H9 (cell line): ENCODE measurements at regions not wholly inside any gene's neighbourhood (a gene's known extent, or its start where the extent isn't known, plus 50 kb on each side); places are given as distances from the start of the nearest gene placed in this dataset.

Source experiments
- DNase-seq: peaks from one replicate; pipeline ENCODE4 v3.0.0-alpha.2; 2017
- H2AFZ ChIP-seq: one replicate; pipeline ENCODE4 v1.6.1; 2013; ENCODE audit warnings: mild to moderate bottlenecking, low read length, control low read depth, moderate library complexity
- H2AK5ac ChIP-seq: 2 replicates; pipeline ENCODE4 v1.6.1; 2013; ENCODE audit warnings: low read length, control low read depth, mixed read lengths; ENCODE audit not compliant: insufficient read length
- H2BK120ac ChIP-seq: one replicate; pipeline ENCODE4 v1.6.1; 2013; ENCODE audit warnings: low read depth, mild to moderate bottlenecking, low read length, control low read depth, inconsistent platforms; ENCODE audit not compliant: poor library complexity, severe bottlenecking
- H2BK12ac ChIP-seq: 2 replicates; pipeline ENCODE4 v1.6.1; 2013; ENCODE audit warnings: low read length, control low read depth, mixed read lengths, low read depth; ENCODE audit not compliant: insufficient read length
- H2BK15ac ChIP-seq: 2 replicates; pipeline ENCODE4 v1.6.1; 2013; ENCODE audit warnings: low read depth, low read length, control low read depth
- H2BK20ac ChIP-seq: one replicate; pipeline ENCODE4 v1.6.1; 2013; ENCODE audit warnings: low read depth, mild to moderate bottlenecking, low read length, control low read depth, inconsistent platforms; ENCODE audit not compliant: poor library complexity, severe bottlenecking
- H2BK5ac ChIP-seq: 2 replicates; pipeline ENCODE4 v1.6.1; 2013; ENCODE audit warnings: low read length, control low read depth, mixed read lengths; ENCODE audit not compliant: insufficient read length
- H3K14ac ChIP-seq: 2 replicates; pipeline ENCODE4 v1.6.1; 2013; ENCODE audit warnings: low read length, control low read depth; ENCODE audit not compliant: insufficient read depth
- H3K18ac ChIP-seq: 2 replicates; pipeline ENCODE4 v1.6.1; 2013; ENCODE audit warnings: low read depth, mild to moderate bottlenecking, mixed read lengths, low read length, control low read depth; ENCODE audit not compliant: insufficient read length
- H3K23ac ChIP-seq: 2 replicates; pipeline ENCODE4 v1.6.1; 2013; ENCODE audit warnings: low read length, control low read depth, mixed read lengths, low read depth; ENCODE audit not compliant: insufficient read length
- H3K23me2 ChIP-seq: 2 replicates; pipeline ENCODE4 v1.6.1; 2013; ENCODE audit warnings: low read depth, mild to moderate bottlenecking, mixed read lengths, low read length, control low read depth; ENCODE audit not compliant: insufficient read length, poor library complexity, severe bottlenecking
- H3K27ac ChIP-seq: 2 replicates; pipeline ENCODE4 v1.5.1; 2013; ENCODE audit warnings: low read length, control low read depth, mixed read lengths, low read depth; ENCODE audit not compliant: insufficient read length
- H3K27me3 ChIP-seq: 2 replicates; pipeline ENCODE4 v1.6.1; 2013; ENCODE audit warnings: low read length, control low read depth, inconsistent platforms; ENCODE audit not compliant: insufficient read depth
- H3K4ac ChIP-seq: 2 replicates; pipeline ENCODE4 v1.6.1; 2013; ENCODE audit warnings: low read depth, mild to moderate bottlenecking, control low read depth, inconsistent platforms, low read length, moderate library complexity
- H3K4me1 ChIP-seq: 2 replicates; pipeline ENCODE4 v1.6.1; 2013; ENCODE audit warnings: low read length, control low read depth, inconsistent platforms; ENCODE audit not compliant: insufficient read depth
- H3K4me2 ChIP-seq: 2 replicates; pipeline ENCODE4 v1.6.1; 2013; ENCODE audit warnings: low read length, control low read depth, mixed read lengths; ENCODE audit not compliant: insufficient read length, insufficient read depth
- H3K56ac ChIP-seq: 2 replicates; pipeline ENCODE4 v1.6.1; 2013; ENCODE audit warnings: low read depth, mild to moderate bottlenecking, mixed read lengths, low read length, control low read depth; ENCODE audit not compliant: insufficient read length
- H3K79me1 ChIP-seq: 2 replicates; pipeline ENCODE4 v1.6.1; 2013; ENCODE audit warnings: low read depth, mild to moderate bottlenecking, moderate library complexity, low read length, control low read depth, inconsistent platforms; ENCODE audit not compliant: insufficient read depth, poor library complexity, severe bottlenecking
- H3K79me2 ChIP-seq: 2 replicates; pipeline ENCODE4 v1.6.1; 2013; ENCODE audit warnings: low read length, control low read depth, inconsistent platforms; ENCODE audit not compliant: insufficient read depth
- H3K9ac ChIP-seq: 2 replicates; pipeline ENCODE4 v1.6.1; 2013; ENCODE audit warnings: low read length, control low read depth, mixed read lengths; ENCODE audit not compliant: insufficient read length; ENCODE audit errors: extremely low read depth
- H3K9me3 ChIP-seq: one replicate; pipeline ENCODE4 v1.6.1; 2013; ENCODE audit warnings: low read depth, low read length, inconsistent platforms; ENCODE audit not compliant: control insufficient read depth
- H3T11ph ChIP-seq: one replicate; pipeline ENCODE4 v1.6.1; 2013; ENCODE audit warnings: mild to moderate bottlenecking, low read length, control low read depth, inconsistent platforms
- H4K20me1 ChIP-seq: one replicate; pipeline ENCODE4 v1.6.1; 2013; ENCODE audit not compliant: control insufficient read depth, insufficient read length, insufficient read depth
- H4K5ac ChIP-seq: 2 replicates; pipeline ENCODE4 v1.6.1; 2013; ENCODE audit warnings: low read depth, mild to moderate bottlenecking, mixed read lengths, low read length, control low read depth; ENCODE audit not compliant: insufficient read length
- H4K8ac ChIP-seq: replicated peaks from 2 replicates; pipeline ENCODE4 v1.6.1; 2013; ENCODE audit warnings: low read length, control low read depth, mixed read lengths, low read depth; ENCODE audit not compliant: insufficient read length
- H4K91ac ChIP-seq: 2 replicates; pipeline ENCODE4 v1.6.1; 2013; ENCODE audit warnings: low read depth, mild to moderate bottlenecking, moderate library complexity, mixed read lengths, low read length, control low read depth; ENCODE audit not compliant: insufficient read length
- H3K27ac Mint-ChIP-seq, 3 experiments: 2 replicates in 2 of 3; 3 replicates in 1 of 3; pipeline ENCODE4 v1.8.0; 2020 to 2021; ENCODE audit warnings: mixed read lengths in 3 of 3, mild to moderate bottlenecking in 1 of 3, moderate library complexity in 1 of 3
- H3K27me3 Mint-ChIP-seq: 2 replicates; pipeline ENCODE4 v1.8.0; 2021; ENCODE audit warnings: low read depth, mild to moderate bottlenecking, moderate library complexity, mixed read lengths
- H3K36me3 Mint-ChIP-seq, 3 experiments: 2 replicates in 2 of 3; 3 replicates in 1 of 3; pipeline ENCODE4 v1.8.0; 2020 to 2021; ENCODE audit warnings: low read depth in 3 of 3, mixed read lengths in 3 of 3; ENCODE audit not compliant: insufficient read depth in 1 of 3
- H3K4me1 Mint-ChIP-seq, 2 experiments: 2 replicates each; pipeline ENCODE4 v1.8.0; 2020; ENCODE audit warnings: mixed read lengths in 2 of 2
- H3K4me3 Mint-ChIP-seq, 2 experiments: 2 replicates in 1 of 2; 3 replicates in 1 of 2; pipeline ENCODE4 v1.8.0; 2020 to 2021; ENCODE audit warnings: mild to moderate bottlenecking in 2 of 2, mixed read lengths in 2 of 2, moderate library complexity in 1 of 2
- H3K9me3 Mint-ChIP-seq, 2 experiments: 2 replicates in 1 of 2; 3 replicates in 1 of 2; pipeline ENCODE4 v1.8.0; 2020; ENCODE audit warnings: mild to moderate bottlenecking in 2 of 2, mixed read lengths in 2 of 2, moderate library complexity in 1 of 2
- whole genome bisulfite sequencing: extraction: QIAGEN DNeasy Blood & Tissue Kit; methylation state at CpG from one replicate; pipeline ENCODE4 v1.1.7; 2013; ENCODE audit warnings: missing lambda C conversion rate, low lambda C conversion rate, mixed read lengths; ENCODE audit not compliant: insufficient read length; ENCODE audit errors: extremely low coverage; 5-methylcytosine and 5-hydroxymethylcytosine counted together
- TF ChIP-seq, protein P1 (sequence below): fragments of 200-600 bp; sonication (generic); conservative IDR thresholded peaks from 3 replicates; pipeline ENCODE4 v1.8.0; 2021; ENCODE audit warnings: antibody characterized with exemption, mild to moderate bottlenecking

DNA sequence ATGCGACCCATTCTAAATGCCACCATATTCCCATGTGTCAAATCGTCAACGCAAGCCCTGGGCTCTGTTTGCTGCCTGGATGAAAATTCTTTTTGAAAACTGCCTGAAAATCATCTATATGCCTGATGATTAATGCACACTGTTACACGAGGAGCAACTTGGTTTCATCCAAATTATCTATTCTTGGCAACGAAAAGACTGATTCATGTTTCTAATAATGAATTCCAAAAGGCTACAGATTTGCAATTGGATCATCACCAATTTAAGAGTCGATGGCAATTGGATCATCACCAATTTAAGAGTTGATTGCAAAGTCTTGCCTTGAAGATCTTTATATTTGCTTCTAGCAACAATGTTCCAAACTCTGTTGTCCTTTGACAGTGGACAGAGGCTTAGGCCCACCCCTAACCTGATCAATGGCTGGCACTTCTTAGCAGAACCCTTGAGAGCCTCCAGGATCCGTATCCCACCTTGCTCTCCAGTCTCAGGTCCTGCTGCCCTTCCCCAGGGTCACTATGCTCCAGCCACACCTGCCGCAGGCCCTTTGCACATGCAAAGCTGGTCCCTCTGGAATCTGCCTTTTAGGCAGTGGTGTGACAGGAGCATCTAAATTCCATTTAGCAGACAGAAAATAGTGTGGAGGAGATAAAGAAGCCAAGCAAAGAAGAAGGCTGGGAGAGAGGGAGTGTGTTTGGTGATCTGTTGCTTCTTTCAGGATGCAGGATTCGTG lies 460.9 kb upstream of the SULF2 start:
- no peaks in the 10 kb centered on the region for H4K20me1 ChIP-seq
- no peaks in the 10 kb centered on the region for H3K79me1 ChIP-seq
- no peak overlapping the region for H4K5ac ChIP-seq
- no peaks in the 10 kb centered on the region for H3K9me3 ChIP-seq
- no peak overlapping the region for H3T11ph ChIP-seq
- no peak overlapping the region for H3K9ac ChIP-seq
- Mint-ChIP-seq H3K27ac (no peak overlapping the region), H3K36me3 (0 out of 7 replicates have a peak, but pooled peaks cover 0 to 2% (median 0%) of the 10 kb centered on the region in 3 experiments), H3K9me3 (peaks cover 0 to 5% of the 10 kb centered on the region in 2 experiments; a peak in 2 of 5 replicates), H3K27me3 (peaks cover 2% of the 10 kb centered on the region), H3K4me1 (peaks cover 24 to 28% of the 10 kb centered on the region in 2 experiments), H3K4me3 (no peak overlapping the region)
- H3K4me1 ChIP-seq: no peaks in the 10 kb centered on the region
- no peak overlapping the region for H3K18ac ChIP-seq
- H3K23me2 ChIP-seq: no peaks in the 10 kb centered on the region
- H3K56ac ChIP-seq: no peak overlapping the region
- H2AFZ ChIP-seq: no peak overlapping the region
- H3K4me2 ChIP-seq: no peak overlapping the region
- H3K4ac ChIP-seq: no peak overlapping the region
- TF ChIP-seq, protein P1, sequence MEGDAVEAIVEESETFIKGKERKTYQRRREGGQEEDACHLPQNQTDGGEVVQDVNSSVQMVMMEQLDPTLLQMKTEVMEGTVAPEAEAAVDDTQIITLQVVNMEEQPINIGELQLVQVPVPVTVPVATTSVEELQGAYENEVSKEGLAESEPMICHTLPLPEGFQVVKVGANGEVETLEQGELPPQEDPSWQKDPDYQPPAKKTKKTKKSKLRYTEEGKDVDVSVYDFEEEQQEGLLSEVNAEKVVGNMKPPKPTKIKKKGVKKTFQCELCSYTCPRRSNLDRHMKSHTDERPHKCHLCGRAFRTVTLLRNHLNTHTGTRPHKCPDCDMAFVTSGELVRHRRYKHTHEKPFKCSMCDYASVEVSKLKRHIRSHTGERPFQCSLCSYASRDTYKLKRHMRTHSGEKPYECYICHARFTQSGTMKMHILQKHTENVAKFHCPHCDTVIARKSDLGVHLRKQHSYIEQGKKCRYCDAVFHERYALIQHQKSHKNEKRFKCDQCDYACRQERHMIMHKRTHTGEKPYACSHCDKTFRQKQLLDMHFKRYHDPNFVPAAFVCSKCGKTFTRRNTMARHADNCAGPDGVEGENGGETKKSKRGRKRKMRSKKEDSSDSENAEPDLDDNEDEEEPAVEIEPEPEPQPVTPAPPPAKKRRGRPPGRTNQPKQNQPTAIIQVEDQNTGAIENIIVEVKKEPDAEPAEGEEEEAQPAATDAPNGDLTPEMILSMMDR: no peak
- no peaks in the 10 kb centered on the region for H3K79me2 ChIP-seq
- no peak overlapping the region for H2BK5ac ChIP-seq
- no peak overlapping the region for H3K23ac ChIP-seq
- H2AK5ac ChIP-seq: no peak overlapping the region
- H4K91ac ChIP-seq: no peak overlapping the region
- H2BK20ac ChIP-seq: no peak overlapping the region
- no peak overlapping the region for H2BK120ac ChIP-seq
- H3K27ac ChIP-seq: no peak overlapping the region
- H3K27me3 ChIP-seq: no peaks in the 10 kb centered on the region
- no peak overlapping the region for H2BK15ac ChIP-seq
- H2BK12ac ChIP-seq: no peak overlapping the region
- no CpG with 5 or more reads among the region's 9 CpGs for WGBS
- no peak overlapping the region for H4K8ac ChIP-seq
- no peak overlapping the region for H3K14ac ChIP-seq
- no peak for DNase-seq
